ENCODE measurements at regions not wholly inside any gene's neighbourhood (a gene's known extent, or its start where the extent isn't known, plus 50 kb on each side); places are given as distances from the start of the nearest gene placed in this dataset.

GRCh38 chr13:53494406-53494805 is 465.8 kb downstream of the OLFM4 start:
- Histone ChIP-seq H3K27me3 (ENCODE audit: control insufficient read depth in 2 of 2, insufficient read depth in 2 of 2, low read length in 2 of 2) (no peaks in the 10 kb centered on the region), H3K79me2 (ENCODE audit: insufficient read depth, low read length) (no peaks in the 10 kb centered on the region), H3K9me3 (replicated peaks in 1 of 2; ENCODE audit: control insufficient read depth in 1 of 2, insufficient read depth in 1 of 2, low read length in 2 of 2) (no peaks in the 10 kb centered on the region), H2AFZ (ENCODE audit: insufficient read depth, low read depth, low read length, poor library complexity, severe bottlenecking) (no peak overlapping the region), H3K9ac (ENCODE audit: insufficient read depth, low read length, poor library complexity, severe bottlenecking) (no peak overlapping the region), H4K20me1 (ENCODE audit: insufficient read depth, low read length) (no peaks in the 10 kb centered on the region), H3K27ac (ENCODE audit: low read depth in 1 of 2, low read length in 2 of 2) (no peak overlapping the region), H3K4me1 (ENCODE audit: control insufficient read depth in 1 of 2, insufficient read depth in 2 of 2, low read length in 2 of 2) (no peaks in the 10 kb centered on the region), H3K36me3 (replicated peaks in 1 of 2; ENCODE audit: control insufficient read depth in 1 of 2, insufficient read depth in 2 of 2, low read length in 2 of 2) (no peaks in the 10 kb centered on the region), H3K4me2 (replicated peaks; ENCODE audit: extremely low read depth, low read length, poor library complexity, severe bottlenecking) (no peak overlapping the region), H3K4me3 (replicated peaks in 1 of 3; ENCODE audit: low read depth in 2 of 3, low read length in 3 of 3) (no peak overlapping the region)
- no peak for DNase-seq
- TF ChIP-seq, protein P1, sequence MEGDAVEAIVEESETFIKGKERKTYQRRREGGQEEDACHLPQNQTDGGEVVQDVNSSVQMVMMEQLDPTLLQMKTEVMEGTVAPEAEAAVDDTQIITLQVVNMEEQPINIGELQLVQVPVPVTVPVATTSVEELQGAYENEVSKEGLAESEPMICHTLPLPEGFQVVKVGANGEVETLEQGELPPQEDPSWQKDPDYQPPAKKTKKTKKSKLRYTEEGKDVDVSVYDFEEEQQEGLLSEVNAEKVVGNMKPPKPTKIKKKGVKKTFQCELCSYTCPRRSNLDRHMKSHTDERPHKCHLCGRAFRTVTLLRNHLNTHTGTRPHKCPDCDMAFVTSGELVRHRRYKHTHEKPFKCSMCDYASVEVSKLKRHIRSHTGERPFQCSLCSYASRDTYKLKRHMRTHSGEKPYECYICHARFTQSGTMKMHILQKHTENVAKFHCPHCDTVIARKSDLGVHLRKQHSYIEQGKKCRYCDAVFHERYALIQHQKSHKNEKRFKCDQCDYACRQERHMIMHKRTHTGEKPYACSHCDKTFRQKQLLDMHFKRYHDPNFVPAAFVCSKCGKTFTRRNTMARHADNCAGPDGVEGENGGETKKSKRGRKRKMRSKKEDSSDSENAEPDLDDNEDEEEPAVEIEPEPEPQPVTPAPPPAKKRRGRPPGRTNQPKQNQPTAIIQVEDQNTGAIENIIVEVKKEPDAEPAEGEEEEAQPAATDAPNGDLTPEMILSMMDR (IDR thresholded peaks at IDR 0.05) = no peak
- no peak overlapping the region for H3K27ac Mint-ChIP-seq
- no peak overlapping the region for H3K4me3 Mint-ChIP-seq
- intact Hi-C loops (cut with micrococcal nuclease) = no loop called here
- peaks cover 0 to 3% (median 0%) of the 10 kb centered on the region in 7 donors for H3K9me3 Mint-ChIP-seq
- no peaks in the 10 kb centered on the region for H3K4me1 Mint-ChIP-seq
- no peaks in the 10 kb centered on the region for H3K27me3 Mint-ChIP-seq (ENCODE audit: low read depth in 3 of 3)
- WGBS (ENCODE audit: insufficient coverage) = no CpG with 5 or more reads among the region's 2 CpGs
- H3K36me3 Mint-ChIP-seq = no peaks in the 10 kb centered on the region

DNA sequence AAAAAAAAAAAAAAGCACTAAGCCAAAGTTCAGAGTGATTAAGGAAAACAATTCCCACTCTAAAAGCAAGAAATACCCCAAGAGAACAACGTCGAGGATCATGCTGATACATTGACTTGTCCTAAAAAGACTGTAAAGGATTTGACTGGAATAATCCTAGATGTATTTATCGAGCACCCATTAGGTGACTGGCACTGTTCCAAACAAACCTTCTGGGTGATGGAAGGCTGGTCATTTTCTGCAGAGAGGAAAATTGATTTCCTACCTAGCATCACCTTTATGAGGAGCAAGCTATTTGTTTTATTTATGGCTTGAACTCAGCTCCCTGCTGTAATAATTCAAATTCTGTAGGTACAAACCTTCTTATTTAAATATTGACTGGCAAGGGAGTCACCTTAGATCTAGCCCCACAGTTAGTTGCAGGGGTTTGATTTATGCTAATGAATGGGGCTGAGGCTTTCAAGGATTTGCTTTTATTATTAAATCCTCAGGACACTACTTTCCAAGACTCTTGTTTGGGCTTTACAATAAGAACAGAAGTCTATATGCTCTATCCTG is 471.0 kb downstream of the OLFM4 start:
- H3K9me3 Mint-ChIP-seq = peaks cover 2 to 8% (median 4%) of the 10 kb centered on the region in 7 donors
- WGBS (ENCODE audit: insufficient coverage) = no CpG with 5 or more reads among the region's 3 CpGs
- no peak overlapping the region for H3K4me3 Mint-ChIP-seq
- H3K27me3 Mint-ChIP-seq (ENCODE audit: low read depth in 3 of 3) = peaks cover 0 to 2% (median 0%) of the 10 kb centered on the region in 3 donors
- Histone ChIP-seq H3K36me3 (replicated peaks in 1 of 2; ENCODE audit: control insufficient read depth in 1 of 2, insufficient read depth in 2 of 2, low read length in 2 of 2) (no peaks in the 10 kb centered on the region), H3K27me3 (ENCODE audit: control insufficient read depth in 2 of 2, insufficient read depth in 2 of 2, low read length in 2 of 2) (no peaks in the 10 kb centered on the region), H4K20me1 (ENCODE audit: insufficient read depth, low read length) (no peaks in the 10 kb centered on the region), H3K79me2 (ENCODE audit: insufficient read depth, low read length) (no peaks in the 10 kb centered on the region), H3K4me2 (replicated peaks; ENCODE audit: extremely low read depth, low read length, poor library complexity, severe bottlenecking) (no peak overlapping the region), H3K4me1 (ENCODE audit: control insufficient read depth in 1 of 2, insufficient read depth in 2 of 2, low read length in 2 of 2) (no peaks in the 10 kb centered on the region), H2AFZ (ENCODE audit: insufficient read depth, low read depth, low read length, poor library complexity, severe bottlenecking) (no peak overlapping the region), H3K9ac (ENCODE audit: insufficient read depth, low read length, poor library complexity, severe bottlenecking) (no peak overlapping the region), H3K27ac (ENCODE audit: low read depth in 1 of 2, low read length in 2 of 2) (no peak overlapping the region), H3K9me3 (replicated peaks in 1 of 2; ENCODE audit: control insufficient read depth in 1 of 2, insufficient read depth in 1 of 2, low read length in 2 of 2) (peaks cover 0 to 6% of the 10 kb centered on the region in 2 donors), H3K4me3 (replicated peaks in 1 of 3; ENCODE audit: low read depth in 2 of 3, low read length in 3 of 3) (no peak overlapping the region)
- H3K4me1 Mint-ChIP-seq = no peaks in the 10 kb centered on the region
- TF ChIP-seq, protein P1 (IDR thresholded peaks at IDR 0.05) = no peak
- intact Hi-C loops (cut with micrococcal nuclease) = no loop called here
- H3K36me3 Mint-ChIP-seq = no peaks in the 10 kb centered on the region
- DNase-seq = no peak
- H3K27ac Mint-ChIP-seq = no peak overlapping the region
